NCI-H345 (cell line): ENCODE measurements at regions not wholly inside any gene's neighbourhood (a gene's known extent, or its start where the extent isn't known, plus 50 kb on each side); places are given as distances from the start of the nearest gene placed in this dataset.
"Not testable (repeated sequence)": the region's sequence is repeated elsewhere in the genome, so short reads cannot be mapped to it uniquely, and the experiment has no call there.

Experiments
- DNase-seq: peaks from one replicate; lab custom pipeline; 2025; lab: John Stamatoyannopoulos, UW

- no peak for DNase-seq
Measured at GRCh38 chr15:99455789-99456160, 110.0 kb upstream of the MEF2A start.

GRCh38 chr15:99464137-99464536 lies 101.6 kb upstream of the MEF2A start:
- DNase-seq: no peak

- DNase-seq: no peak
Measured at GRCh38 chr15:99466701-99467337, 99.0 kb upstream of the MEF2A start.

- DNase-seq: no peak
Measured at GRCh38 chr15:99467338-99467720, 98.5 kb upstream of the MEF2A start.

DNA sequence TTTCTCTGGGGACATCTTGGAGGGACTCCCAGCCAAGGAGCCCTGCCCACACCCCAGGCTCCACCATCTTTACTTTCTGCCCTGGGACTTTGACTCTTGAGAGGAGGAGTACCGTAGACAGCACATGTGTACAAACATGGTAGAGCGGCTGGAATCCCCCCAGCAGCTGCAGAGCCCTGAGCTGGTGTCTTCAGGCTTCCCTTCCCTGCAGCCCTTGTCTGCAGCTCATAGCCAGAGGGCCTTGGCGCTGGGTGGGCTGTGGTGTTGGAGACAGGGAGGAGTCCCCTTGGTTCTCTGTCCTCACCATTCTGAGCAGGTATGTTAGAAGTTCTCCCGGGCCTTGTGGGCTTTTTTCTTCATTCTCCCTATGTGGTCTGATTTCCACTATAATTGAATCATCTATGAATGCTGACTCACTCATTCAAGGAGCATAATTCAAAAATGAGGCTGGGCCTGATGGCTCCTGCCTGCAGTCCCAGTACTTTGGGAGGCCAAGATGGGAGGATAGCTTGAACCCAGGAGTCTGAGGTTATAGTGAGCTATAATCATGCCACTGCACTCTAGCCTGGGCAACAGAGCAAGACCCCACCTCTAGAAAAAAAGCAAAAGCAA lies 97.8 kb upstream of the MEF2A start:
- DNase-seq: no peak

DNA sequence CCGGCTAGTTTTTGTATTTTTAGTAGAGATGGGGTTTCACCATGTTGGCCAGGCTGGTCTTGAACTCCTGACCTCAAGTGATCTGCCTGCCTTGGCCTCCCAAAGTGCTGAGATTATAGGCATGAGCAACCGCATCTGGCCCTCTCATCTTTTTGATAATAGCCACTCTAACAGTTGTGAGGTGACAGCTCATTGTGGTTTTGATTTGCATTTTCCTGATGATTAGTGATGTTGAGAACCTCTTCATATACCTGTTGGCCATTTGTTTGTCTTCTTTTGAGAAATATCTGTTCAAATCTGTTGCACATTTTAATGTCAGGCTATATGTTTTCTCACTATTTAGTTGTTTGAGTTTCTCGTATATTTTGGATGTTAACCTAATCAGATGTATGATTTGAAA lies 95.6 kb upstream of the MEF2A start:
- DNase-seq: not testable (repeated sequence)

DNA sequence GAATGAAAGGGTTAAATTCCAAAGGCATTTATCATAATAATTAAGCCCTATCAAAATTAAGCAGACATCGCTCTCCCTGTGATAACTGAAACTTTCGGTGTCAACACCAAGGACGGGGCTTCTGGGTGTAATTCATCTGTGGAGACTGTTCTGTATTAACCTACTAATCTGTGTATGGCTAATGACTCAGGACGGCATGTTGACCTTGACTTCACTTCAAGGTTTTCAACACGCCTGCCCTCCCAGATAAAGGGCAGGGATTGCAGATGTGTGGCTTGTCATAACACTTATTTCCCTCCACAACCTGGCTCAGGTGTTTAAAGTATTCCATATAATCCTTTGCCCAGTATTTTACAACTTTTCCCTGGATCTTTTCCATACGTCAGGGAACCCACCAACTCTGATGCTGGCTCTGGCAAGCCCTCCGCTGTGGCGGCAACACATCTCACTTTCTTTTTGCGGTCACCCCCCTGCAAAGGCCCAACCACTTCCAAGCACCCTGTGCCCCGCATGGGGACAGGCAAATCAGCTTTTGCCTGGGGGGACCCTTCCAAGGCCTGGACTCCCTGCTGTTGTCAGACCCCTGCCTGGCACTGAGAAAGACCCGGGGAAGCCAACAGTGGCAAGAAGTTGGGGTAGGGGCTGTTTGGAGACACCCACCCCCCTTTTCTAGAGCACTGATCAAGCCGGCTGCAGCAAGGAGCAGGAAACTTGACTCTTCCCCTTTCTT lies 93.2 kb upstream of the MEF2A start:
- no peak for DNase-seq

DNA sequence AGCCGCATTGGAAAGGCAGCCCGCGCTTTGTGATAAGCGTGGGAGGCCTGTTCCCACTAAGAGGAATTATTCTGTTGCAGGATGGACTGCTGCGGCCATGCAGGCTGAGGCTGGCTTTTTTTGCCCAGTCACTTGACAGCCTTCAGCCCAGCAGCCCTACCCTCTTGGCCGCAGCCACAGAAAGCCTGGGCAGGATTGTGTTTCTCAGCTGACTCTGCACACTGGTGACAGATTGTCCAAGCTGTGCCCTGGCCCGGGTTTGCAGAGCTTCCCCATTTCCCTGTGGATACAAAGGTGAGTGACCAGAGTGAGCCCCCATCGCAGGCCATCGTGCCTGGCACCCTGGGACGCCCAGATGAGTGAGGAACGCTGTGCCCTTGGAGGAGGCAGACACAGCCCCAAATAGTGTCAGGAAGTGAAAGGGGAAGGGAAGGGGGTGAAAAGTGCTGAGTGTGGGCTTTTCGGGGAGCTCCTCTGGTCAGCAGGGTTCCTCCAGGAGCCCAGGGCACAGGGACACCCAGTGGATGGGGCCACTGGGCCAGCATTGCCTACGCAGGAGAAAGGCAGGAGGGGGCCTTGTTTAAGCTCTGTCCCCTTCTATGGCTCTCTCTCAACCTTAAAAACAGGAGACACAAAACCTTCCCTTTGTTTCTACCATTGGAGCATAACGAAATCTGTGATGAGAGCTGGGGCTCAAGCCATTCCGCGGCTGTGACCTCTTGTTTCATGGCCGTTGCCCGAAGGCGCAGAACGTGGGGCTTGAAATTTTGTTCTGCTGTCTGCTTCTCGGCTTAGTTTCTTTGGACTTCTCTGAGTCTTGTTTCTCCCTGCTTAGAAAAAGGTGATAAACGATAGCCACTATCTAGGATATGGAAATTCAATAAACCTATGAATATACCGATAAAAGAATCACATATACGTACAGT lies 91.5 kb upstream of the MEF2A start:
- DNase-seq: no peak

DNA sequence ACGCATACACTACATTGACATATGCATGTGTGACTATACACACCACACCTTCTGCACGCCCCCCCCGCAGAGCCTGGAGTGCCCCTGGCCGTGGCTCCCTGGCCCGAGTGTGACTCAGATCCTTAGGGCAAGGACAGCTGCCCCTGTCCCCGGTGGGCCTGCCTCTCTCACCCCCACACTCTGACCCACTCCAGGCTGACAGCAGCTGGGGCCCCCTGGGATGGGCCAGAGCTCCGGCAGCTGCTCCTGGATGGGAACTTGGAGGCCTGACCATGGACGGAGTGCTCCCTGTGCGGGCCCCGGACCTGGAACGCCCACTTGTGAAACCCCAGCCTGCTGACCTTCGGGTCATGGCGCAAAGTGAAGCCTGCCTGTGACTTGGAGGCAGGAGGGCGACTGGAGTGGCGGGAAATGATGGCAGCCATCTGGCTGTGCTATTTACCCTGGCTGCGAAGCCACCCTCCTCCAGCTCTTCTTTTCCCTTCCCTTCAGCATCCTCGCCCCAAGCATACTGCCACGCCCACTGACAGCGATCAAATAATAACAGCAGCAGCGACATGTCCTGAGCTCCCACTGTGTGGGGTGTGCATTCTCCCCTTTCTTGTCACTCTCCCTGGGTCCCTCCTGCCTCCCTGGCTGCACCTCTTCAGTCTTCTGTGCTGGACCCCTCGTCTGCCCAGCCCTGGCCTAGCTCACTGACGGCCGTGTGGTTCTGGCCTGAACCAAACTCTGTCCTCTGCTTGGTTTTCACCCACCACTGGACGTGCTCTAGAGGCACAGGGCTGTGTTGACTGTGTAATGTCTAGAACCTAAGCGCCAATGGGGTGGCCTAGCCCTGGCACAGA lies 90.7 kb upstream of the MEF2A start:
- no peak for DNase-seq

GRCh38 chr15:99475754-99476412 lies 89.9 kb upstream of the MEF2A start:
- DNase-seq: no peak

DNA sequence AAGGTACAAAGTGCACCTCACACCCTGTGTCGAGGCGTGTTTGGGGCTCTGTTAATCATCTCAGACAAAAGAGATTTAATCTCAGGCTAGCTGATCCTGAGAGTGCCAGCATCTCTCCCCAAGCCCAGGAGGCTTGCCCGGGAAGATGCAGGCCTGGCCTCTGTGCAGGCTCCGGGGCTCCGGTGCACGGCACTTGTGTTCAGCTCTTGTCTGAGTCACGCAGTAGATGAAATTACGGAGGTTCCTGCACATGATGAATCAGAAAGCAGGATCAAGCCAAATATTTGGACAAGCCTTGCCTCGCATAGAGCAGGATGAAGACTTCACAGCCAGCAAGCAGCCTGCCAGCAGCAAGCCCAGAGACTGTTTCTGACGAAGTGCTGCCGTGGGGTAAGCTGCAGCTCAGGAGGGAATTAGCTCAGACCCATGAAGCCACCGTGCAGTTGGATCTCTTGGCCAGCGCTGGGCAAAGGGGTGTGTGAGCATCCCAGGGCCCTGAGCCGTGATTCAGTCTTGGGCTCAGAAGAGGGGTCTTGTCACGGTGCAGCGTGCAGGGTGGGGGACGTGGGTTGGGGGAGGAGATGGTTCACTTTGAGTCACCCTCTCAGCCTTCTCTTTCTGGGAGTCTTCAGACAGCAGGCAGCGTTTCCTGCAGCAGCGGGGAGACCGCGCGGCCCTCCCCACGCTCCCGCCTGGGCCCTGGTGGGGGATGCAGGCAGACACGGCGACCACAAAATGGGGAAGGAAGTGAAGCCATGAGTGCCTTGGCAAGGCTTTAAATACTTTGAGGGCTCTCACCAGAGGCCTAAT lies 89.2 kb upstream of the MEF2A start:
- DNase-seq: no peak

DNA sequence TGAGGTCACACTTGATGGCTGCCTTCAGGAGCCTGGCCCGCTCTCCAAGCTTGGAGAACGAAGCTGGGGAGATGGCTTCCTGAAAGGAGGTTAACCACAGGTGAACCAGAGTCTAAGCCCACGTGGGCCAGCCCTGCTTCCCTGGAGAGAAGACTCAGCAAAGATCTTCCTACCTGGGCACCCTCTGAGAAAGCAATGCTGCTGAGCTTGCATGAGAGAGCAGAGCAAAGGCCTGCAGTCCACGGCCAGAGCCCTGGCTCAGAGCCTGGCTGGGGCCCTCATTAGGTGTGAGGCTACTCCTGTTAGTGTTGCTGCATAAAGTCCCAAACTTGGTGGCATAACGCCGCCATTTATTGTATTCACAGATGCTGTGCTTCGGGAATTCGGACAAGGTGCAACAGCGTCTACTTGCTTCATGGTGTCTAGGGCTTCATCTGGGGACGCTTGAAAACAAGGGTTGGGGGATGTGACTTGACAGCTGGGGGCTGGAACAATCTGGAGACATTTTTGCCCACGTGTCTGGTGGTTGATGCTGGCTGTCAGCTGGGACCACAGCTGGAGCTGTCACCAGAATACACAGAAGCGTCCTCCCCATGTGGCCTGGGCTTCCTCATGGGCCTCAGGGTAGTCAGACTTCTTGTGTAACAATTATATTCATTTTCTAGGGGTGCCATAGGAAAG lies 87.9 kb upstream of the MEF2A start:
- DNase-seq: no peak

DNA sequence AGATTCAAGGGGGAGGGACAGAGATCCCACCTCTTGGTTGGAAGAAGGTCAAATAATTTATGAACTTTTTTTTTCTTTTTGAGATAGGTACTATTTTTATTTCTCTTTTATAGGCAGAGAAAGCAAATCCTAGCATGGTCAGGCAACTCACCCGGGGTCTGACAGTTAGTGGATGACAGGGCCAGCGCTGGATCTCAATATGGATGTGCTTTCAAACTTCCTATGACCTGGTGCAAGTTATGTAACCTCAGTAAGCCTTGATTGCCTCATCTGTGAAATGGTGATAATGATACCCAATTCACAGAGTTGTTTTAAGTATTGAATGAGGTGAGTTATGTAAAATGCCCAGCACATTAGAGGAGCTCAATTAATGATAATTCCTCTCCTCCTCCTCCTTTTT lies 86.8 kb upstream of the MEF2A start:
- DNase-seq: no peak

GRCh38 chr15:99480016-99480810 lies 85.6 kb upstream of the MEF2A start:
- no peak for DNase-seq

DNA sequence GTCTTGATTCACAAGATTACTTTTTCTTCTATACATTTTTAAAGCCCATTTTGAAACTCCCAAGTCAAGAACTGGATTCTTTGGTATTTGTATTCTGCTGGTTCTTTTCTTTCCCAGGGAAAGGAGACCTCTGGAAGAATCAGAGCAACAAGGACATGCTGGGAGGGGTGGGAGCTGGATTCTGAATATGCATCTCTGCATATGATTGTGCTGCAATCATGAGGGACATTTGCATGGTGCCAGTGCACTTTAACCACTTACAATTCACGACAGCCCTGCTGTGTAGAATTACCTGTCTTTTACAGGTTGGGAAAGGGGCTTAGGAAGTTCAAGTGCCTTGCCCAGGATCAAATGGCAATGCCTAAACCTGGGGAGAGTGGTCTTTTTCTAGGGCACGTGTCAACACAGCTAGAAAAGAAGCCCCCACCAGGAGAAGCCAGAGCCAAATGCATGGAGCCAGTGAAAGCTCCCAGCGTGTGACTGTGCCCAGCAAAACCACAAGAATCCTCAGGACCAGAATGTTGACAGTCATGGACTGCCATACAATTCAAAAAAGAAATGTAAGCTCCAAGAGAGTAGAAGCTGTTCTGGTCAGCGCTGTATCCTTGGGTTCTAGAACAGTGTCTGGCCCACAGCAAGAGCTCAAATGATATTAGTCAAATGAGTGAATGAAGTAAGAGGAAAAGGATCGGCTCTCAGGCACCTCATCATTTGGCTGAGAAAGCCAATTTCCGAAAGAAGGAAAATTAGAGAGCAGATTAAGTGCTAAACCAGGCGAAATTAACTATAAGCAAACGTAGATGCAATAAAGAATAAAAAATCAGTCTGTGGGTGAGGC lies 84.5 kb upstream of the MEF2A start:
- DNase-seq: no peak

GRCh38 chr15:99481951-99482230 lies 83.9 kb upstream of the MEF2A start:
- no peak for DNase-seq

- no peak for DNase-seq
Measured at GRCh38 chr15:99482993-99483392, 82.8 kb upstream of the MEF2A start.
